Psoas muscle (tissue), 7 donors: ENCODE measurements at regions not wholly inside any gene's neighbourhood (a gene's known extent, or its start where the extent isn't known, plus 50 kb on each side); places are given as distances from the start of the nearest gene placed in this dataset.

Source experiments
- ATAC-seq, 4 donors: fragments of 200-7000 bp; cut with Tn5 transposase; one replicate each; pipeline ENCODE4 v1.9.1; 2020; ENCODE audit warnings: moderate library complexity in 3 of 4, mild to moderate bottlenecking in 2 of 4
- DNase-seq, 2 donors: peaks; one replicate each; pipeline ENCODE4 v3.0.0-alpha.2; 2020
- H3K27ac ChIP-seq: fragments of 200-600 bp; one replicate; pipeline ENCODE4 v1.8.0; 2022
- H3K27me3 ChIP-seq, 3 donors: fragments of 200-600 bp in 1 of 3; one replicate each; pipeline versions ENCODE4 v1.6.1 to v1.8.0; 2013 to 2022; ENCODE audit warnings: low read length in 2 of 3, mild to moderate bottlenecking in 2 of 3, moderate library complexity in 1 of 3; ENCODE audit not compliant: insufficient read depth in 3 of 3
- H3K36me3 ChIP-seq, 2 donors: fragments of 200-600 bp in 1 of 2; one replicate each; pipeline versions ENCODE4 v1.6.1 to v1.8.0; 2013 to 2022; ENCODE audit warnings: low read depth in 1 of 2, mild to moderate bottlenecking in 1 of 2, moderate library complexity in 1 of 2; ENCODE audit not compliant: insufficient read depth in 1 of 2
- H3K4me1 ChIP-seq: fragments of 200-600 bp; one replicate; pipeline ENCODE4 v1.8.0; 2022
- H3K4me3 ChIP-seq: fragments of 200-600 bp; one replicate; pipeline ENCODE4 v1.8.0; 2022; ENCODE audit warnings: mild to moderate bottlenecking
- H3K9me3 ChIP-seq: fragments of 200-600 bp; one replicate; pipeline ENCODE4 v1.8.0; 2022
- WGBS, 3 donors: extraction: QIAGEN DNeasy Blood & Tissue Kit; methylation state at CpG; one replicate each; pipeline versions ENCODE4 v1.1.6 to v1.1.7; 2013; 5-methylcytosine and 5-hydroxymethylcytosine counted together
- intact Hi-C, 2 donors: fragments of 100-400 bp; cut with DNase I; formaldehyde crosslinking; loops; one replicate each; pipeline versions ENCODE4 v1.11.0 to v1.14.2; 2022
- TF ChIP-seq, protein P1 (sequence below): fragments of 200-600 bp; IDR thresholded peaks from one replicate; pipeline ENCODE4 v1.8.0; 2022; ENCODE audit warnings: antibody characterized with exemption
- donor health status: healthy with polysubstance abuse.
- donor health status: DM: no; HTN: no; CAD: no; lungs with moderate emphysema.
- donor health status: Bipolar disorder and iron deficiency.
- donor health status: healthy.
- donor health status: DM: yes; HTN: yes; CAD: no.
- donor health status: DM: no; HTN: no; CAD: no.
- donor health status: DM: yes; HTN: yes; CAD: no.

DNA sequence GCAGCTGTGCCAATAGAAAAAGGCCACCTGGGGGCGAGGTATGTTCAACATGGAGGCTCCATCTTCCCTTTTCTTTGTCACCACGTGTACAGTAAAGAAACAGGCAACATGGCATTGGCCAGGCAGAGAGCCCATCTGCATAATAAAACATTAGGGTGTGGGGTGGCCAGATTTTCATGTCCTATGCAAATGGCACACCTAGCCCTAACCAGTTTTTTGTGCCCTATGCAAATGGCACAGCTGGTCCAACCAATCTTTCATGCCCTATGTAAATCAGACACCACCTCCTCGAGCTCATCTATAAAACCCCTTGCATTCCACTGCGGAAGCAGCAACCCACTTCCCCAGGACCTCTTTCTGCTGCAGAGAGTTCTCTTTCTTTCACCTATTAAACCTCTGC, 149.1 kb upstream of the RGS6 start:
- Histone ChIP-seq H3K27ac (no peak overlapping the region), H3K4me3 (no peak overlapping the region), H3K4me1 (no peaks in the 10 kb centered on the region), H3K9me3 (no peaks in the 10 kb centered on the region), H3K27me3 (no peaks in the 10 kb centered on the region), H3K36me3 (no peaks in the 10 kb centered on the region)
- TF ChIP-seq, protein P1, sequence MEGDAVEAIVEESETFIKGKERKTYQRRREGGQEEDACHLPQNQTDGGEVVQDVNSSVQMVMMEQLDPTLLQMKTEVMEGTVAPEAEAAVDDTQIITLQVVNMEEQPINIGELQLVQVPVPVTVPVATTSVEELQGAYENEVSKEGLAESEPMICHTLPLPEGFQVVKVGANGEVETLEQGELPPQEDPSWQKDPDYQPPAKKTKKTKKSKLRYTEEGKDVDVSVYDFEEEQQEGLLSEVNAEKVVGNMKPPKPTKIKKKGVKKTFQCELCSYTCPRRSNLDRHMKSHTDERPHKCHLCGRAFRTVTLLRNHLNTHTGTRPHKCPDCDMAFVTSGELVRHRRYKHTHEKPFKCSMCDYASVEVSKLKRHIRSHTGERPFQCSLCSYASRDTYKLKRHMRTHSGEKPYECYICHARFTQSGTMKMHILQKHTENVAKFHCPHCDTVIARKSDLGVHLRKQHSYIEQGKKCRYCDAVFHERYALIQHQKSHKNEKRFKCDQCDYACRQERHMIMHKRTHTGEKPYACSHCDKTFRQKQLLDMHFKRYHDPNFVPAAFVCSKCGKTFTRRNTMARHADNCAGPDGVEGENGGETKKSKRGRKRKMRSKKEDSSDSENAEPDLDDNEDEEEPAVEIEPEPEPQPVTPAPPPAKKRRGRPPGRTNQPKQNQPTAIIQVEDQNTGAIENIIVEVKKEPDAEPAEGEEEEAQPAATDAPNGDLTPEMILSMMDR, result no peak
- DNase-seq (no peak), ATAC-seq (no peak)
- WGBS, 3 donors, result 62 to 66% (median 66%) methylated on average over 4 of the region's 4 CpGs
- intact Hi-C loops, result no loop called here

DNA sequence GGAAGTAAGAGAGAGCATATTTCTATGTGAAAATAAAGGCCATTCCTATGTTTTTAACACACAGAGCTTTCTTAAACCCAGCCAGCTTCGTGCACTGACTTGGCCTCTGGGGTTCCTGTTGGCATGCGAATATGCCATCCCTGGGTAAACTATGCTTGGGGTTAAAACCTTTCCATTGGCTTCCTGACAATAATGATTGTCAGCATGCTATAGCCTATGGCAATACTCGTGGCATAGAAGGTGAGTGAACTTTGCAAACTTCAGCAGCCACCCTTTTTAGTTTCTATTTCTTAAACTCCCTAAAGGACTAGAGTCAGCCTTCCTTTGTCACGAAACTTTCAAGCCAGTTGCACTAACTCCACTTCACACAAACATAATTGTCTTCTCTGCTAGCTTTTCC, 148.4 kb upstream of the RGS6 start:
- Histone ChIP-seq H3K36me3 (no peaks in the 10 kb centered on the region), H3K9me3 (no peaks in the 10 kb centered on the region), H3K27me3 (no peaks in the 10 kb centered on the region), H3K27ac (no peak overlapping the region), H3K4me1 (no peaks in the 10 kb centered on the region), H3K4me3 (no peak overlapping the region)
- TF ChIP-seq, protein P1, result no peak
- intact Hi-C loops, result no loop called here
- WGBS, 3 donors, result 45 to 75% (median 69%) methylated on average over 4 of the region's 4 CpGs
- DNase-seq (no peak), ATAC-seq (no peak)

DNA sequence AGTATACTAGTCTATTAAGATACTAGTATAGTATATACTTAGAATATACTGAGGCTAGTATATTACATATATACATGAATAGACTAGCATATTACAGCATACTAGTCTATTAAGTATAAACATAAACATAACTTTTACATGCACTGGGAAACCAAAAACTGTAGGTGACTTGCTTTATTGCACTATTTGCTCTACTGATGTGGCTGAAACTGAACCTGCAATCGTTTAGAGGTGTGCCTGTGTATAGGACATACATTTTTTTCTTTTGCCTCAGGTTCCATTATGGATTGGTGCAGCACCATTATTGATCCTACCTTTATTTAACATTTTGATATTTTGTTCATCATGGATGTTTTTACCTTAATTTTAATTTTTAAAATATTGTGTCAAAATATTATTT, 143.2 kb upstream of the RGS6 start:
- no peak for ATAC-seq
- no peak overlapping the region for H3K27ac ChIP-seq
- intact Hi-C loops, result no loop called here
- 61 to 70% (median 61%) methylated on average over 1 of the region's 1 CpG for WGBS, 3 donors
- no peaks in the 10 kb centered on the region for H3K9me3 ChIP-seq
- H3K4me1 ChIP-seq, result no peaks in the 10 kb centered on the region
- TF ChIP-seq, protein P1, result no peak
- H3K36me3 ChIP-seq, result no peaks in the 10 kb centered on the region
- no peak overlapping the region for H3K4me3 ChIP-seq
- H3K27me3 ChIP-seq, result no peaks in the 10 kb centered on the region
- DNase-seq, result no peak

DNA sequence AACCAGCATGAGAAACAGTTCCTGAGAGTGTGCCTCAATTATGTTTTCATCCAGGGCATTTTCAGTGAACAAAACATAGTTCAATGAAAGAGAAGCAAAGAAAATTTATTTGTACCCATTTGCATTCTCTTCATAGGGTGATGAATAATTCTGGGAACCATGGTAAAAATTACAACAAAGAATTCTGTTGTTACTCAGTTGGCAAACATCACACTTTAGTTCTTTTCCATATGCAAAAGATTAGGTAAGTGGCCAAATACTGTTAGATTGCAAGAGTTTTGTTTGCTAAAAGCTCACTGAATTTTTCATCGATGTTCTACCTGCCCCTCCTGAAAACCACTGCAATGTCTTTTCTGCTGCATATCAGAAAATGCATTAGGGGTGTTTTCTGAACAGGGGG, 132.4 kb upstream of the RGS6 start:
- no peak for ATAC-seq
- intact Hi-C loops, result no loop called here
- WGBS, 3 donors, result 35 to 59% (median 58%) methylated on average over 1 of the region's 1 CpG
- H3K4me3 ChIP-seq, result no peak overlapping the region
- TF ChIP-seq, protein P1, result no peak
- no peaks in the 10 kb centered on the region for H3K27me3 ChIP-seq
- no peaks in the 10 kb centered on the region for H3K9me3 ChIP-seq
- H3K36me3 ChIP-seq, result no peaks in the 10 kb centered on the region
- no peak for DNase-seq
- no peak overlapping the region for H3K27ac ChIP-seq
- no peaks in the 10 kb centered on the region for H3K4me1 ChIP-seq

DNA sequence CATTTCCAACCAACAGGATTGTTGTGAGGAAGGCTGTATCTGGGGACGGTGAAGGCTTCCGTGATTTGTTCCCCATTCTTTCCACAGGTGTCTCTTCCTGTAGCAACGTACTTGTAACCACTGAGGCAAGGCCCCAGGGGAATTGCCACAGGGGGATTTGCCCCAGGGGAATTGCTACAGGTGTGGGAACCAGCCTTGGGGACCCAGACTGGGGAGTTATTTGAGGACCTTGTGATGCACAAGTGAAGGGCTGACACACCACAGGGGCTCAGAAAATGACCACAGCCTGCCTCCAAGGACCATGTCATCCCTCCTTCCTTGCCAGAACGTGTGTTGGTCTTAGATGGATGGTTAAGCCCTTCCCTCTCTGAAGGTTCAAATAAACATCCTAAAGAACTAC, 131.4 kb upstream of the RGS6 start:
- no peaks in the 10 kb centered on the region for H3K4me1 ChIP-seq
- DNase-seq (no peak), ATAC-seq (no peak)
- TF ChIP-seq, protein P1, result no peak
- no peaks in the 10 kb centered on the region for H3K27me3 ChIP-seq
- H3K4me3 ChIP-seq, result no peak overlapping the region
- WGBS, 3 donors, result 64 to 71% (median 70%) methylated on average over 4 of the region's 4 CpGs
- no peak overlapping the region for H3K27ac ChIP-seq
- H3K36me3 ChIP-seq, result no peaks in the 10 kb centered on the region
- no peaks in the 10 kb centered on the region for H3K9me3 ChIP-seq
- intact Hi-C loops, result no loop called here
